NCI-H2081 treated with DMSO at 0.1 percent for 48 hours (cell line): ENCODE measurements at regions not wholly inside any gene's neighbourhood (a gene's known extent, or its start where the extent isn't known, plus 50 kb on each side); places are given as distances from the start of the nearest gene placed in this dataset.

Experiments
- DNase-seq: peaks from one replicate; lab custom pipeline; 2025; lab: John Stamatoyannopoulos, UW

- DNase-seq = no peak
Measured at GRCh38 chr2:129653246-129653645, 326.2 kb upstream of the RAB6C start.

GRCh38 chr2:129654331-129654730 is 325.1 kb upstream of the RAB6C start:
- no peak for DNase-seq

DNA sequence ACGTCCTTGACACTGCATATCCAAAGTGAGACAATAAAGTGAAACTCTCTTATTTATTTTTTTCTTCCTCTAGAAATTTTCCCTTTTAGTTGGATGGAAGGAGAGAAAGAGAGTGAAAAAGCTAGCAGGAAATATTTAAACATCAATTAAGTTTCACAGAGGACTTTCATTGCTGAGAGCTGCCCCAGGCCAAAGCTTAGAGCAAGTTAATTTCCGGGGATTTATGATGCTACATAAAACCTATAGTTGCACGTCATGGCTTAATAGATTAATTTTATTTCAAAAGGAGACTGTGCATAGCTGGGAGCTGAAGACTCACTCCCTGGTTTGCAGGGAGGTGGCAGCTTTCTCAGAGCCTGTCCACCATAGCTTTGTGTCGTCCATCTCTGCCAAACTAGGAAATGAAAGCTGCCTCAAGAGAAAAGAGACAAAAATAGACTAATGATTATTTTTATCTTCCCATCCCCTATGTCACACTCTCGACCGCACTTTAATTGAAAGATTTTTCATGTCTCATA is 323.3 kb upstream of the RAB6C start:
- no peak for DNase-seq

DNA sequence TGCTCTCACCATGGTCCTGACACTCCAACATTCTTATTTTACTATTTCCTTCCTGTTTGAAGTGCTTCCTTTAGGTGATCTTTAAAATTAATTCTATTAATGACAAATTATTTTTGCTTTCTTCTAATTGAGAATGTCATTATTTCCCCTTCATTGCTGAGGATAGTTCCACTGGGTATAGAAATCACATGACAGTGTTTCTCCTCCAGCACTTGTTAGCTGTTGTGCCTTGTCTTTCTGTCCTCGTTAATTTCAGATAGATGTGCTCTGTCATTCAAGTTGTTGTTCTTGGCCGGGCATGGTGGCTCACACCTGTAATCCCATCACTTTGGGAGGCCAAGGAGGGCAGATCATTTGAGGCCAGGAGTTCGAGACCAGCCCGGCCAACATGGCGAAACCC is 321.0 kb upstream of the RAB6C start:
- no peak for DNase-seq

GRCh38 chr2:129661935-129662334 is 317.5 kb upstream of the RAB6C start:
- no peak for DNase-seq

GRCh38 chr2:129667577-129667976 is 311.9 kb upstream of the RAB6C start:
- no peak for DNase-seq

- DNase-seq = no peak
Measured at GRCh38 chr2:129672521-129672920, 306.9 kb upstream of the RAB6C start.

DNA sequence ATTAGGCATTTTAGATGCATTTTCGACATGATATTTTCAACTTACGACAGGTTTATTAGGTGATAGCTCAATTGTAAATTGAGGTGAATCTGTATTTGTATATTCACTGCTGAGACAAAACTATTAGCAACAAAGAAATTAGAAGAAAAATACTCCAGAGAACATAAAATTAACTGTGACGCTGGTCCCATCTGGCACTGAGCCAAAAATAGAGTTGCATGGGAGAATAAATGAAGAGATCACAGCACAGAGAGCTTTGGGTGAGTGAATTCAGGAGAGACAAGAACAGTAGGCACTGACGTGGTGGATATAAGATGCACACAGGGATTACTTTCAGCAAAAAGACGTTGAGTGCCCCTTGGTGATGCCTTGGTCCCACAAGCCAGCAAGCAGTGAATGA is 306.2 kb upstream of the RAB6C start:
- DNase-seq = no peak

GRCh38 chr2:129673847-129674711 is 305.4 kb upstream of the RAB6C start:
- no peak for DNase-seq

GRCh38 chr2:129678751-129679150 is 300.7 kb upstream of the RAB6C start:
- DNase-seq = no peak

- DNase-seq = no peak
Measured at GRCh38 chr2:129681788-129682187, 297.7 kb upstream of the RAB6C start.

- no peak for DNase-seq
Measured at GRCh38 chr2:129689653-129690448, 289.6 kb upstream of the RAB6C start.

DNA sequence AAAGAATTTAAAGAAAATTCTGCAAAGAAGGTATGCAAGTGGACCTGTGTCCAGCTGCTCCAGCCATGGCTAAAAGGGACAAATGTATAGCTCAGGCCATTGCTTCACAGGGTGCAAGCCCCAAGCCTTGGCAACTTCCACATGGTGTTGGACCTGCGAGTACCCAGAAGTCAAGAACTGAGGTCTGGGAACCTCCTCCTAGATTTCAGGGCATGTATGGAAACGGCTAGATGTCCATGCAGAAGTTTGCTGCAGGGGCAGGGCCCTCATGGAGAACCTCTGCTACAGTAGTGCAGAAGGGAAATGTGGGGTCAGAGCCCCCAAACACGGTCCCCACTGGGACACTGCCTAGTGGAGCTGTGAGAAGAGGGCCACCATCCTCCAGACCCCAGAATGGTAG is 284.0 kb upstream of the RAB6C start:
- DNase-seq = no peak

- DNase-seq = no peak
Measured at GRCh38 chr2:129698593-129698992, 280.9 kb upstream of the RAB6C start.

- DNase-seq = no peak
Measured at GRCh38 chr2:129699781-129700573, 279.5 kb upstream of the RAB6C start.

DNA sequence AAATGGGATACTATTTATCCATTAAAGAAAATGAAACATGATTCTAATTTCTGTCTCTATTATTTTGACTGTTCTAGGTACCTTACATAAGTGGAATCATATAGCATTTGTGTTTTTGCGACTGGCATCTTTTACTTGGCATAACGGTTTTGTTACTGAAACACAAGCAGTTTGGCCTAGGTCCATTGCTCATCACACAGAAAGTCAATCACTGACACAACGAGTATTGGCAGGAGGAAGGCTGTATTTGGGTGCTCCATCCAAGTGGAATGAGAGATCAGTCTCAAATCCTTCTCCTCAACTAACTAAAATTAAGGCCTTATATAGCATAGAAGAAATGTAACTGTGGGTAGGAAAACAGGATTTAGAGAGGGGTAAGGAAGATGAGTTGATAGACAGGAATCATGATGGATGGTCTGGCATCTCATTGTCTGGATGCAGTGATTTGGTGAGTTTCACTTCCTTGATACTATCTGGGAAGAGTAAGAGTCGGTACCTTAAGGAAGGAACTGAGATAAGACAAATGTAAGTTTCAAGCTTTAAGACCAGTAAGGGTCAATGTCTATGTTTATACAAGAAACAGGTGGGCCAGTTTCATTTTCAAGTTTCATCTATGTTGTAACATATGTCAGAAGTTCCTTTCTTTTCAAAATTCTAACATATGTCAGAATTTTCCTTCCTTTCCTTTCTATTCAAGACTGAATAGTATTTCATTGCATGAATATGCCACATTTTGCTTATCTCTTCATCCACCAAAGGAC is 276.9 kb upstream of the RAB6C start:
- DNase-seq = no peak

DNA sequence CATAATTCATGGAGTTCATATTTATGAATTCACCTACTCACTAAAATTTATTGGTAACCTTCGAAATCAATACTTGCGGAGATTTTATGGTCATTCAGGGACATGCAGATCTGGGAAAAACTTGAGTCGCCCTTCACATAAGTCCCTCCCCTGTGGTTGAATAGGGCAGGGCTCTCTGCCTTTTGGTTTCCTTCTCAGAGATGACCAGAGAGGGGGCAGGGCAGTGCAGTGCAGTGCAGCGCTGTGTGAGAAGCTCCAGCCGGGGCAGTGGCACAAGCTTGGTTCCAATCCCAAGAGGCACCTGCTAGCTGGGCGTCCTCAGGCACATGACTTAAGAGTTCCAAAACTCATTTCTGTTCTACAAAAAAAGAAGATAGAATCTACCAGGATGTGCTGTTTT is 274.4 kb upstream of the RAB6C start:
- no peak for DNase-seq

- no peak for DNase-seq
Measured at GRCh38 chr2:129707800-129708199, 271.7 kb upstream of the RAB6C start.

DNA sequence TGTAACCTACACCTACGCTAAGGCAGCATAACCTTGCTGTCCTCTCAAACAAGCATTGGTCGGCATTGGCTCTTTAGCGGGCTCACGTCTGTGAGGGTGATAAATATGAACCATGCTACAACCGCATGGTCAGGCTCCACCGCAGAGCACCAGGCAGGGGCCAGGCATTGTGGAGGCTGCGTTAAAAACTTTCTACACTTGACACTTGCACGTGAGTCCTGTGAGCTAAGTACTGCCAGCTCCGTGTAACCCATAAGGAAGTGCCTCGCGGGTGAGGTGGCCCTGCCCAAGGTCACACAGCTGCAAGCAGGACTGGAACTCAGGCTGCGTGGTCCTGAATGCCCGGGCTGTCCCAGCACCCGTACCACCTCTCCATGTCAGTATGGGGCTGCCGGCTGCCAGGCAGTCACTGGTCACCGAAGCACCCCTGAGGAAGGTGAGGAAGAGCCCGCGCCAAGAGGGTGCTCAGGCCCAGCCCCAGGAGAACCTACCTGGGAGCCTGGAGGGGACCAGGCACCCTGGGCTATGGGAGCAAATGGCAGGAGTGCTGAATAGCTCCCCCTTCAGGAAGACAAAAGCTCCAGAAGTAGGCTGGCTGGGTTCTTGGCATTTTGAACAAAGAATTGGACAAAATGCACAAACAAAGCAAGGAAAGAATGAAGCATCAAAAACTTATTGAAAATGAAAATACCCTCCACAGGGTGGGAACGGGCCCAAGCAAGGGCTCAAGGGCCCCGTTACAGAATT is 271.1 kb upstream of the RAB6C start:
- DNase-seq = no peak

DNA sequence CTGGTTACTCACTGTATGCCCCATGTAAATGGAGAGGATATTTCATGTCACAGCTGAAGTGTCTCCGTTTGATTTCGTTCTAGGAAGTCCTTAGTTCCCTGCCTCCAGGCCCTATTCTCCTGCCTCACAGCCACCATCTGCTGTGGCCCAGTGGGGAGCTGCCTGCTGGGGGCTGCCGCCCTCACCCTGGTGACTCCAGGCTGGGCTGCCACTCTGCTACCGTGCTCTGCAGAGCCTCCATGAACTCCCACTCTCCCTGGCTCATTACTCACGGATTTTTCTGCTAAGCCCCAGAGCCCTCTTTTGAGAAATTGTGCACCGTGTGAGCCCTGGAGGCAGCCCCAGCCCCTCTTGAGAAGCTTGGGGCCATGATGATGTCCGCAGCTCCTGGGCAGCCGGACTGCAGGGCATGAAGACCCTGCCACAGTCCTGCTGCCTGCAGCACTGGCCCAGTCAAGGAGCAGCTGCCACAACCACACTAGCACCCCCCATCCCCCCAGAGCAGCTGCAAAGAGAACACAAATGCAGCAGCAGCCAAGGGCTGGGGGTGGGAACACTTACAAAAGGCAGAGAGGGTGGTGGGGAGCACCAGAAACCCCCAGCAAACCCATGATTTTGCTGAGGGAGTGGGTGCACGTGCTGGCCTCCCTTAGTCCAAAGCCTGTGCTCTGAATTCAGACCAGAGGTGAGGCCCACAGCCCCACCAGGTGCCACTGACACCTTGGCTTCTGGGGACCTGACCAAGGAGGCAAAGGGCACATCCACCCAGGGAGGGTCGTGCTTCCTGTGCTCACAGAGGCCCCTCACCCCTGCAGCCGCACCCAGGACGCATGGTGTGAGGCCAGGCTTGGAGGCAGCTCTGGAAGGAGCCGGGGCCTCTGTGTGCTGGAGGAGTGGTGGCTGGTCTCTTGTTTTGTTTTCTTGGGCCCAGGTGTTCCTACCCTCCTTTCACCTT is 270.2 kb upstream of the RAB6C start:
- DNase-seq = no peak
